H9 (cell line): ENCODE measurements at regions not wholly inside any gene's neighbourhood (a gene's known extent, or its start where the extent isn't known, plus 50 kb on each side); places are given as distances from the start of the nearest gene placed in this dataset.

Source experiments
- DNase-seq: peaks from one replicate; pipeline ENCODE4 v3.0.0-alpha.2; 2017
- H2AFZ ChIP-seq: one replicate; pipeline ENCODE4 v1.6.1; 2013; ENCODE audit warnings: mild to moderate bottlenecking, low read length, control low read depth, moderate library complexity
- H2AK5ac ChIP-seq: 2 replicates; pipeline ENCODE4 v1.6.1; 2013; ENCODE audit warnings: low read length, control low read depth, mixed read lengths; ENCODE audit not compliant: insufficient read length
- H2BK120ac ChIP-seq: one replicate; pipeline ENCODE4 v1.6.1; 2013; ENCODE audit warnings: low read depth, mild to moderate bottlenecking, low read length, control low read depth, inconsistent platforms; ENCODE audit not compliant: poor library complexity, severe bottlenecking
- H2BK12ac ChIP-seq: 2 replicates; pipeline ENCODE4 v1.6.1; 2013; ENCODE audit warnings: low read length, control low read depth, mixed read lengths, low read depth; ENCODE audit not compliant: insufficient read length
- H2BK15ac ChIP-seq: 2 replicates; pipeline ENCODE4 v1.6.1; 2013; ENCODE audit warnings: low read depth, low read length, control low read depth
- H2BK20ac ChIP-seq: one replicate; pipeline ENCODE4 v1.6.1; 2013; ENCODE audit warnings: low read depth, mild to moderate bottlenecking, low read length, control low read depth, inconsistent platforms; ENCODE audit not compliant: poor library complexity, severe bottlenecking
- H2BK5ac ChIP-seq: 2 replicates; pipeline ENCODE4 v1.6.1; 2013; ENCODE audit warnings: low read length, control low read depth, mixed read lengths; ENCODE audit not compliant: insufficient read length
- H3K14ac ChIP-seq: 2 replicates; pipeline ENCODE4 v1.6.1; 2013; ENCODE audit warnings: low read length, control low read depth; ENCODE audit not compliant: insufficient read depth
- H3K18ac ChIP-seq: 2 replicates; pipeline ENCODE4 v1.6.1; 2013; ENCODE audit warnings: low read depth, mild to moderate bottlenecking, mixed read lengths, low read length, control low read depth; ENCODE audit not compliant: insufficient read length
- H3K23ac ChIP-seq: 2 replicates; pipeline ENCODE4 v1.6.1; 2013; ENCODE audit warnings: low read length, control low read depth, mixed read lengths, low read depth; ENCODE audit not compliant: insufficient read length
- H3K23me2 ChIP-seq: 2 replicates; pipeline ENCODE4 v1.6.1; 2013; ENCODE audit warnings: low read depth, mild to moderate bottlenecking, mixed read lengths, low read length, control low read depth; ENCODE audit not compliant: insufficient read length, poor library complexity, severe bottlenecking
- H3K27ac ChIP-seq: 2 replicates; pipeline ENCODE4 v1.5.1; 2013; ENCODE audit warnings: low read length, control low read depth, mixed read lengths, low read depth; ENCODE audit not compliant: insufficient read length
- H3K27me3 ChIP-seq: 2 replicates; pipeline ENCODE4 v1.6.1; 2013; ENCODE audit warnings: low read length, control low read depth, inconsistent platforms; ENCODE audit not compliant: insufficient read depth
- H3K4ac ChIP-seq: 2 replicates; pipeline ENCODE4 v1.6.1; 2013; ENCODE audit warnings: low read depth, mild to moderate bottlenecking, control low read depth, inconsistent platforms, low read length, moderate library complexity
- H3K4me1 ChIP-seq: 2 replicates; pipeline ENCODE4 v1.6.1; 2013; ENCODE audit warnings: low read length, control low read depth, inconsistent platforms; ENCODE audit not compliant: insufficient read depth
- H3K4me2 ChIP-seq: 2 replicates; pipeline ENCODE4 v1.6.1; 2013; ENCODE audit warnings: low read length, control low read depth, mixed read lengths; ENCODE audit not compliant: insufficient read length, insufficient read depth
- H3K56ac ChIP-seq: 2 replicates; pipeline ENCODE4 v1.6.1; 2013; ENCODE audit warnings: low read depth, mild to moderate bottlenecking, mixed read lengths, low read length, control low read depth; ENCODE audit not compliant: insufficient read length
- H3K79me1 ChIP-seq: 2 replicates; pipeline ENCODE4 v1.6.1; 2013; ENCODE audit warnings: low read depth, mild to moderate bottlenecking, moderate library complexity, low read length, control low read depth, inconsistent platforms; ENCODE audit not compliant: insufficient read depth, poor library complexity, severe bottlenecking
- H3K79me2 ChIP-seq: 2 replicates; pipeline ENCODE4 v1.6.1; 2013; ENCODE audit warnings: low read length, control low read depth, inconsistent platforms; ENCODE audit not compliant: insufficient read depth
- H3K9ac ChIP-seq: 2 replicates; pipeline ENCODE4 v1.6.1; 2013; ENCODE audit warnings: low read length, control low read depth, mixed read lengths; ENCODE audit not compliant: insufficient read length; ENCODE audit errors: extremely low read depth
- H3K9me3 ChIP-seq: one replicate; pipeline ENCODE4 v1.6.1; 2013; ENCODE audit warnings: low read depth, low read length, inconsistent platforms; ENCODE audit not compliant: control insufficient read depth
- H3T11ph ChIP-seq: one replicate; pipeline ENCODE4 v1.6.1; 2013; ENCODE audit warnings: mild to moderate bottlenecking, low read length, control low read depth, inconsistent platforms
- H4K20me1 ChIP-seq: one replicate; pipeline ENCODE4 v1.6.1; 2013; ENCODE audit not compliant: control insufficient read depth, insufficient read length, insufficient read depth
- H4K5ac ChIP-seq: 2 replicates; pipeline ENCODE4 v1.6.1; 2013; ENCODE audit warnings: low read depth, mild to moderate bottlenecking, mixed read lengths, low read length, control low read depth; ENCODE audit not compliant: insufficient read length
- H4K8ac ChIP-seq: replicated peaks from 2 replicates; pipeline ENCODE4 v1.6.1; 2013; ENCODE audit warnings: low read length, control low read depth, mixed read lengths, low read depth; ENCODE audit not compliant: insufficient read length
- H4K91ac ChIP-seq: 2 replicates; pipeline ENCODE4 v1.6.1; 2013; ENCODE audit warnings: low read depth, mild to moderate bottlenecking, moderate library complexity, mixed read lengths, low read length, control low read depth; ENCODE audit not compliant: insufficient read length
- H3K27ac Mint-ChIP-seq, 3 experiments: 2 replicates in 2 of 3; 3 replicates in 1 of 3; pipeline ENCODE4 v1.8.0; 2020 to 2021; ENCODE audit warnings: mixed read lengths in 3 of 3, mild to moderate bottlenecking in 1 of 3, moderate library complexity in 1 of 3
- H3K27me3 Mint-ChIP-seq: 2 replicates; pipeline ENCODE4 v1.8.0; 2021; ENCODE audit warnings: low read depth, mild to moderate bottlenecking, moderate library complexity, mixed read lengths
- H3K36me3 Mint-ChIP-seq, 3 experiments: 2 replicates in 2 of 3; 3 replicates in 1 of 3; pipeline ENCODE4 v1.8.0; 2020 to 2021; ENCODE audit warnings: low read depth in 3 of 3, mixed read lengths in 3 of 3; ENCODE audit not compliant: insufficient read depth in 1 of 3
- H3K4me1 Mint-ChIP-seq, 2 experiments: 2 replicates each; pipeline ENCODE4 v1.8.0; 2020; ENCODE audit warnings: mixed read lengths in 2 of 2
- H3K4me3 Mint-ChIP-seq, 2 experiments: 2 replicates in 1 of 2; 3 replicates in 1 of 2; pipeline ENCODE4 v1.8.0; 2020 to 2021; ENCODE audit warnings: mild to moderate bottlenecking in 2 of 2, mixed read lengths in 2 of 2, moderate library complexity in 1 of 2
- H3K9me3 Mint-ChIP-seq, 2 experiments: 2 replicates in 1 of 2; 3 replicates in 1 of 2; pipeline ENCODE4 v1.8.0; 2020; ENCODE audit warnings: mild to moderate bottlenecking in 2 of 2, mixed read lengths in 2 of 2, moderate library complexity in 1 of 2
- CTCF ChIP-seq: fragments of 200-600 bp; sonication (generic); conservative IDR thresholded peaks from 3 replicates; pipeline ENCODE4 v1.8.0; 2021; ENCODE audit warnings: antibody characterized with exemption, mild to moderate bottlenecking

- Histone ChIP-seq H3K4ac (no peak overlapping the region), H3K4me1 (no peaks in the 10 kb centered on the region; the same call in 1 of the 2 replicates), H3K14ac (no peak overlapping the region), H2BK20ac (no peak overlapping the region), H3K4me2 (no peak overlapping the region), H2BK15ac (no peak overlapping the region), H3K27ac (no peak overlapping the region), H3K23me2 (no peaks in the 10 kb centered on the region), H3K18ac (no peak overlapping the region), H4K5ac (no peak overlapping the region), H4K20me1 (no peaks in the 10 kb centered on the region), H2BK12ac (no peak overlapping the region), H2BK5ac (no peak overlapping the region), H3K79me1 (no peaks in the 10 kb centered on the region), H3K79me2 (no peaks in the 10 kb centered on the region), H3T11ph (no peak overlapping the region), H4K91ac (no peak overlapping the region), H3K27me3 (no peaks in the 10 kb centered on the region), H3K23ac (no peak overlapping the region), H3K9ac (no peak overlapping the region), H2AFZ (no peak overlapping the region), H4K8ac (no peak overlapping the region), H3K9me3 (no peaks in the 10 kb centered on the region), H2AK5ac (no peak overlapping the region), H3K56ac (no peak overlapping the region), H2BK120ac (no peak overlapping the region)
- H3K27ac Mint-ChIP-seq = no peak overlapping the region
- no peak for TF ChIP-seq CTCF
- peaks cover 2% of the 10 kb centered on the region in 2 experiments; a peak in 2 of 5 replicates for H3K9me3 Mint-ChIP-seq
- no peak overlapping the region for H3K4me3 Mint-ChIP-seq
- H3K36me3 Mint-ChIP-seq = peaks cover 0 to 6% (median 0%) of the 10 kb centered on the region in 3 experiments; a peak in 3 of 7 replicates
- H3K27me3 Mint-ChIP-seq = no peaks in the 10 kb centered on the region
- H3K4me1 Mint-ChIP-seq = peaks cover 6 to 7% of the 10 kb centered on the region in 2 experiments
- no peak for DNase-seq
These were observed 333.4 kb downstream of the BCKDHB start for GRCh38 chr6:80439721-80440470.
